Uterus (tissue), 2 donors: ENCODE measurements at regions not wholly inside any gene's neighbourhood (a gene's known extent, or its start where the extent isn't known, plus 50 kb on each side); places are given as distances from the start of the nearest gene placed in this dataset.
"Not testable (repeated sequence)": the region's sequence is repeated elsewhere in the genome, so short reads cannot be mapped to it uniquely, and the experiment has no call there.

Experiments used
- POLR2A ChIP-seq, 2 donors: fragments of 450-650 bp; IDR thresholded peaks; one replicate each; pipeline ENCODE4 v1.6.1; 2016; ENCODE audit warnings: antibody characterized with exemption in 2 of 2, mild to moderate bottlenecking in 1 of 2, moderate library complexity in 1 of 2
- TF ChIP-seq, protein P1 (sequence below), 4 experiments: fragments of 200-600 bp in 2 of 4; fragments of 450-650 bp in 2 of 4; sonication (generic) in 2 of 4; IDR thresholded peaks; one replicate each; pipeline ENCODE4 v1.5.1; 2016 to 2019; ENCODE audit warnings: antibody characterized with exemption in 4 of 4, mild to moderate bottlenecking in 2 of 4, moderate library complexity in 1 of 4

GRCh38 chr2:87263868-87264518 is 242.3 kb upstream of the PLGLB1 start:
- TF ChIP-seq, protein P1, sequence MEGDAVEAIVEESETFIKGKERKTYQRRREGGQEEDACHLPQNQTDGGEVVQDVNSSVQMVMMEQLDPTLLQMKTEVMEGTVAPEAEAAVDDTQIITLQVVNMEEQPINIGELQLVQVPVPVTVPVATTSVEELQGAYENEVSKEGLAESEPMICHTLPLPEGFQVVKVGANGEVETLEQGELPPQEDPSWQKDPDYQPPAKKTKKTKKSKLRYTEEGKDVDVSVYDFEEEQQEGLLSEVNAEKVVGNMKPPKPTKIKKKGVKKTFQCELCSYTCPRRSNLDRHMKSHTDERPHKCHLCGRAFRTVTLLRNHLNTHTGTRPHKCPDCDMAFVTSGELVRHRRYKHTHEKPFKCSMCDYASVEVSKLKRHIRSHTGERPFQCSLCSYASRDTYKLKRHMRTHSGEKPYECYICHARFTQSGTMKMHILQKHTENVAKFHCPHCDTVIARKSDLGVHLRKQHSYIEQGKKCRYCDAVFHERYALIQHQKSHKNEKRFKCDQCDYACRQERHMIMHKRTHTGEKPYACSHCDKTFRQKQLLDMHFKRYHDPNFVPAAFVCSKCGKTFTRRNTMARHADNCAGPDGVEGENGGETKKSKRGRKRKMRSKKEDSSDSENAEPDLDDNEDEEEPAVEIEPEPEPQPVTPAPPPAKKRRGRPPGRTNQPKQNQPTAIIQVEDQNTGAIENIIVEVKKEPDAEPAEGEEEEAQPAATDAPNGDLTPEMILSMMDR (IDR thresholded peaks at IDR 0.05), result not testable (repeated sequence)
- not testable (repeated sequence) for TF ChIP-seq POLR2A (IDR thresholded peaks at IDR 0.05)
